HEK293 (cell line): ENCODE measurements at regions not wholly inside any gene's neighbourhood (a gene's known extent, or its start where the extent isn't known, plus 50 kb on each side); places are given as distances from the start of the nearest gene placed in this dataset.

Source experiments
- CTCF ChIA-PET: fragments of 350-600 bp; formaldehyde crosslinking; extraction: SDS; loops from one replicate; lab custom pipeline; 2021; ENCODE audit warnings: antibody characterized with exemption; lab: Yijun Ruan, JAX
- POLR2A ChIA-PET: fragments of 300-600 bp; formaldehyde crosslinking; extraction: SDS; loops from one replicate; lab custom pipeline; 2020; ENCODE audit warnings: antibody characterized with exemption, inconsistent platforms; lab: Yijun Ruan, JAX
- H3K27ac ChIP-seq: fragments of 200-500 bp; sonication (Bioruptor generic); 2 replicates; pipeline ENCODE4 v1.5.1; 2014; ENCODE audit warnings: low read depth, low read length, control low read depth, inconsistent platforms; ENCODE audit errors: extremely low read depth
- H3K36me3 ChIP-seq, 2 experiments: fragments of 200-500 bp in 1 of 2; sonication (Bioruptor generic) in 1 of 2; 1 replicate in 1 of 2; 2 replicates in 1 of 2; pipeline ENCODE4 v1.5.1; 2014 to 2017; ENCODE audit warnings: inconsistent platforms in 2 of 2, low read length in 2 of 2; ENCODE audit not compliant: control insufficient read depth in 2 of 2, insufficient read depth in 1 of 2
- H3K4me1 ChIP-seq: fragments of 200-500 bp; sonication (Bioruptor generic); 2 replicates; pipeline ENCODE4 v1.5.1; 2014; ENCODE audit warnings: mild to moderate bottlenecking, low read length, inconsistent platforms; ENCODE audit not compliant: control insufficient read depth, insufficient read depth
- H3K4me3 ChIP-seq: 2 replicates; pipeline ENCODE4 v1.5.1; 2011; ENCODE audit warnings: low read depth, mild to moderate bottlenecking, control low read depth, low read length, moderate library complexity
- H3K9me3 ChIP-seq: fragments of 200-500 bp; sonication (Bioruptor generic); 2 replicates; pipeline ENCODE4 v1.5.1; 2014; ENCODE audit warnings: low read depth, low read length, inconsistent platforms; ENCODE audit not compliant: control insufficient read depth, insufficient read depth
- KLF8 ChIP-seq: fragments of 450-650 bp; formaldehyde crosslinking; IDR thresholded peaks from 2 replicates; pipeline ENCODE4 v1.5.1; 2016; ENCODE audit warnings: missing biosample characterization, missing genetic modification characterization
- KLF9 ChIP-seq: fragments of 450-650 bp; formaldehyde crosslinking; IDR thresholded peaks from 2 replicates; pipeline ENCODE4 v1.5.1; 2016; ENCODE audit warnings: missing biosample characterization, missing genetic modification characterization, low read depth
- PRDM6 ChIP-seq: fragments of 450-650 bp; formaldehyde crosslinking; IDR thresholded peaks from 2 replicates; pipeline ENCODE4 v1.5.1; 2017; ENCODE audit warnings: missing biosample characterization, missing genetic modification characterization
- ZBTB17 ChIP-seq: fragments of 450-650 bp; formaldehyde crosslinking; IDR thresholded peaks from 2 replicates; pipeline ENCODE4 v1.5.1; 2016; ENCODE audit warnings: missing biosample characterization, missing genetic modification characterization
- ZBTB21 ChIP-seq: fragments of 450-650 bp; formaldehyde crosslinking; IDR thresholded peaks from 2 replicates; pipeline ENCODE4 v1.5.1; 2017; ENCODE audit warnings: missing biosample characterization, missing genetic modification characterization
- ZBTB8A ChIP-seq: fragments of 450-650 bp; formaldehyde crosslinking; IDR thresholded peaks from 2 replicates; pipeline ENCODE4 v1.5.1; 2016; ENCODE audit warnings: missing biosample characterization, missing genetic modification characterization
- ZNF169 ChIP-seq: fragments of 450-650 bp; formaldehyde crosslinking; IDR thresholded peaks from 2 replicates; pipeline ENCODE4 v1.5.1; 2016; ENCODE audit warnings: missing biosample characterization, missing genetic modification characterization
- ZNF23 ChIP-seq: fragments of 450-650 bp; formaldehyde crosslinking; IDR thresholded peaks from 2 replicates; pipeline ENCODE4 v1.5.1; 2016; ENCODE audit warnings: missing biosample characterization, missing genetic modification characterization, borderline replicate concordance
- ZNF302 ChIP-seq: fragments of 450-650 bp; formaldehyde crosslinking; IDR thresholded peaks from 2 replicates; pipeline ENCODE4 v1.5.1; 2016; ENCODE audit warnings: missing biosample characterization, missing genetic modification characterization, low read depth
- ZNF350 ChIP-seq: fragments of 450-650 bp; formaldehyde crosslinking; IDR thresholded peaks from 2 replicates; pipeline ENCODE4 v1.5.0; 2017; ENCODE audit warnings: missing biosample characterization, mild to moderate bottlenecking, missing genetic modification characterization
- ZNF423 ChIP-seq: fragments of 450-650 bp; formaldehyde crosslinking; IDR thresholded peaks from 2 replicates; pipeline ENCODE4 v1.5.1; 2016; ENCODE audit warnings: missing biosample characterization, missing genetic modification characterization
- ZNF48 ChIP-seq: fragments of 450-650 bp; formaldehyde crosslinking; IDR thresholded peaks from 2 replicates; pipeline ENCODE4 v1.5.1; 2016; ENCODE audit warnings: missing biosample characterization, missing genetic modification characterization
- ZNF514 ChIP-seq: fragments of 450-650 bp; formaldehyde crosslinking; IDR thresholded peaks from 2 replicates; pipeline ENCODE4 v1.5.1; 2016; ENCODE audit warnings: missing biosample characterization, missing genetic modification characterization
- ZNF521 ChIP-seq: fragments of 450-650 bp; formaldehyde crosslinking; IDR thresholded peaks from 2 replicates; pipeline ENCODE4 v1.5.1; 2017; ENCODE audit warnings: missing biosample characterization, mild to moderate bottlenecking, missing genetic modification characterization
- ZNF529 ChIP-seq: fragments of 450-650 bp; formaldehyde crosslinking; IDR thresholded peaks from 2 replicates; pipeline ENCODE4 v1.5.1; 2017; ENCODE audit warnings: missing genetic modification characterization, missing biosample characterization; ENCODE audit not compliant: insufficient replicate concordance
- ZNF629 ChIP-seq: fragments of 450-650 bp; formaldehyde crosslinking; IDR thresholded peaks from 2 replicates; pipeline ENCODE4 v1.5.1; 2017; ENCODE audit warnings: missing biosample characterization, missing genetic modification characterization
- ZNF664 ChIP-seq: fragments of 450-650 bp; formaldehyde crosslinking; IDR thresholded peaks from 2 replicates; pipeline ENCODE4 v1.5.1; 2016; ENCODE audit warnings: missing biosample characterization, missing genetic modification characterization
- ZNF677 ChIP-seq: fragments of 450-650 bp; IDR thresholded peaks from 2 replicates; pipeline ENCODE4 v1.5.0; 2018; ENCODE audit warnings: missing biosample characterization, mild to moderate bottlenecking, missing genetic modification characterization, moderate library complexity
- ZNF692 ChIP-seq: fragments of 450-650 bp; formaldehyde crosslinking; IDR thresholded peaks from 2 replicates; pipeline ENCODE4 v1.5.1; 2016; ENCODE audit warnings: missing biosample characterization, missing genetic modification characterization
- ZNF707 ChIP-seq: fragments of 450-650 bp; formaldehyde crosslinking; IDR thresholded peaks from 2 replicates; pipeline ENCODE4 v1.5.1; 2016; ENCODE audit warnings: missing biosample characterization, missing genetic modification characterization
- TF ChIP-seq, protein P1 (sequence below): fragments of 450-650 bp; formaldehyde crosslinking; IDR thresholded peaks from 2 replicates; pipeline ENCODE4 v1.5.1; 2016; ENCODE audit warnings: missing biosample characterization, missing genetic modification characterization
- TF ChIP-seq, protein P2 (sequence below): fragments of 450-650 bp; formaldehyde crosslinking; IDR thresholded peaks from 2 replicates; pipeline ENCODE4 v1.5.1; 2016; ENCODE audit warnings: missing biosample characterization, missing genetic modification characterization
- TF ChIP-seq, protein P3 (sequence below): fragments of 450-650 bp; formaldehyde crosslinking; IDR thresholded peaks from 2 replicates; pipeline ENCODE4 v1.5.1; 2016; ENCODE audit warnings: missing biosample characterization, missing genetic modification characterization, borderline replicate concordance
- TF ChIP-seq, protein P4 (sequence below): IDR thresholded peaks from 2 replicates; pipeline ENCODE4 v1.6.1; 2011; ENCODE audit warnings: mild to moderate bottlenecking, low read depth, low read length, borderline replicate concordance
- TF ChIP-seq, protein P5 (sequence below): fragments of 450-650 bp; formaldehyde crosslinking; IDR thresholded peaks from 2 replicates; pipeline ENCODE4 v1.5.1; 2016; ENCODE audit warnings: missing biosample characterization, missing genetic modification characterization

DNA sequence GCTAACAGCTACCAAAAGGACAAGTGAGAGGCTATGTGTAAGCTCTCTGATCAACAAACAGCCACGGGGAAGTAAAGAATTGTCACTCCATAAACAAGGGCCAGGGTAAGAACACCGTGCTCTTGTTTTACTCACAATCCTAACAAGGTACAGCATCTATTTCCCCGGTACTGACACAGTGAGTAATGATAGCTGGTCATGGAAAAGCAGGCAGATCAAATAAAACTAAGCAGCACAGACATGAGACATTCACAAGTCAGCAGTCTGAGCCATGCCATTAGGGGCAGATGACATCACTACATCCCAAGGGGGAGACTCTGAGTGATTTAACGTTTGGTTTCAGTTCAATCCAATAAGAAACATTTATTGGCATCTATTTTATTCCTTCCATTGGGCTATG is 54.4 kb downstream of the ARL6IP4 start (continued):
- TF ChIP-seq, protein P1, sequence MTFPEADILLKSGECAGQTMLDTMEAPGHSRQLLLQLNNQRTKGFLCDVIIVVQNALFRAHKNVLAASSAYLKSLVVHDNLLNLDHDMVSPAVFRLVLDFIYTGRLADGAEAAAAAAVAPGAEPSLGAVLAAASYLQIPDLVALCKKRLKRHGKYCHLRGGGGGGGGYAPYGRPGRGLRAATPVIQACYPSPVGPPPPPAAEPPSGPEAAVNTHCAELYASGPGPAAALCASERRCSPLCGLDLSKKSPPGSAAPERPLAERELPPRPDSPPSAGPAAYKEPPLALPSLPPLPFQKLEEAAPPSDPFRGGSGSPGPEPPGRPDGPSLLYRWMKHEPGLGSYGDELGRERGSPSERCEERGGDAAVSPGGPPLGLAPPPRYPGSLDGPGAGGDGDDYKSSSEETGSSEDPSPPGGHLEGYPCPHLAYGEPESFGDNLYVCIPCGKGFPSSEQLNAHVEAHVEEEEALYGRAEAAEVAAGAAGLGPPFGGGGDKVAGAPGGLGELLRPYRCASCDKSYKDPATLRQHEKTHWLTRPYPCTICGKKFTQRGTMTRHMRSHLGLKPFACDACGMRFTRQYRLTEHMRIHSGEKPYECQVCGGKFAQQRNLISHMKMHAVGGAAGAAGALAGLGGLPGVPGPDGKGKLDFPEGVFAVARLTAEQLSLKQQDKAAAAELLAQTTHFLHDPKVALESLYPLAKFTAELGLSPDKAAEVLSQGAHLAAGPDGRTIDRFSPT (tag by site-specific recombination): 0 out of 2 replicates have a peak, but pooled peaks have one; percentile 14
- no peak for TF ChIP-seq KLF9
- TF ChIP-seq PRDM6 (tag by site-specific recombination): no peak; the same call in 1 of the 2 replicates
- TF ChIP-seq ZBTB21 (tag by site-specific recombination): peak; percentile 41; the same call in 1 of the 2 replicates
- no peak for TF ChIP-seq ZNF529 (tag by site-specific recombination)
- no peak for TF ChIP-seq KLF8 (tag by site-specific recombination)
- TF ChIP-seq ZNF423: no peak
- TF ChIP-seq ZBTB17: peak; percentile 53
- no peak for TF ChIP-seq ZNF677 (tag by site-specific recombination)
- TF ChIP-seq ZNF692: peak; percentile 40; the same call in 1 of the 2 replicates
- TF ChIP-seq, protein P2, sequence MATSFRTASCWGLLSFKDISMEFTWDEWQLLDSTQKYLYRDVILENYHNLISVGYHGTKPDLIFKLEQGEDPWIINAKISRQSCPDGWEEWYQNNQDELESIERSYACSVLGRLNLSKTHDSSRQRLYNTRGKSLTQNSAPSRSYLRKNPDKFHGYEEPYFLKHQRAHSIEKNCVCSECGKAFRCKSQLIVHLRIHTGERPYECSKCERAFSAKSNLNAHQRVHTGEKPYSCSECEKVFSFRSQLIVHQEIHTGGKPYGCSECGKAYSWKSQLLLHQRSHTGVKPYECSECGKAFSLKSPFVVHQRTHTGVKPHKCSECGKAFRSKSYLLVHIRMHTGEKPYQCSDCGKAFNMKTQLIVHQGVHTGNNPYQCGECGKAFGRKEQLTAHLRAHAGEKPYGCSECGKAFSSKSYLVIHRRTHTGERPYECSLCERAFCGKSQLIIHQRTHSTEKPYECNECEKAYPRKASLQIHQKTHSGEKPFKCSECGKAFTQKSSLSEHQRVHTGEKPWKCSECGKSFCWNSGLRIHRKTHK (tag by site-specific recombination): no peak
- TF ChIP-seq, protein P3, sequence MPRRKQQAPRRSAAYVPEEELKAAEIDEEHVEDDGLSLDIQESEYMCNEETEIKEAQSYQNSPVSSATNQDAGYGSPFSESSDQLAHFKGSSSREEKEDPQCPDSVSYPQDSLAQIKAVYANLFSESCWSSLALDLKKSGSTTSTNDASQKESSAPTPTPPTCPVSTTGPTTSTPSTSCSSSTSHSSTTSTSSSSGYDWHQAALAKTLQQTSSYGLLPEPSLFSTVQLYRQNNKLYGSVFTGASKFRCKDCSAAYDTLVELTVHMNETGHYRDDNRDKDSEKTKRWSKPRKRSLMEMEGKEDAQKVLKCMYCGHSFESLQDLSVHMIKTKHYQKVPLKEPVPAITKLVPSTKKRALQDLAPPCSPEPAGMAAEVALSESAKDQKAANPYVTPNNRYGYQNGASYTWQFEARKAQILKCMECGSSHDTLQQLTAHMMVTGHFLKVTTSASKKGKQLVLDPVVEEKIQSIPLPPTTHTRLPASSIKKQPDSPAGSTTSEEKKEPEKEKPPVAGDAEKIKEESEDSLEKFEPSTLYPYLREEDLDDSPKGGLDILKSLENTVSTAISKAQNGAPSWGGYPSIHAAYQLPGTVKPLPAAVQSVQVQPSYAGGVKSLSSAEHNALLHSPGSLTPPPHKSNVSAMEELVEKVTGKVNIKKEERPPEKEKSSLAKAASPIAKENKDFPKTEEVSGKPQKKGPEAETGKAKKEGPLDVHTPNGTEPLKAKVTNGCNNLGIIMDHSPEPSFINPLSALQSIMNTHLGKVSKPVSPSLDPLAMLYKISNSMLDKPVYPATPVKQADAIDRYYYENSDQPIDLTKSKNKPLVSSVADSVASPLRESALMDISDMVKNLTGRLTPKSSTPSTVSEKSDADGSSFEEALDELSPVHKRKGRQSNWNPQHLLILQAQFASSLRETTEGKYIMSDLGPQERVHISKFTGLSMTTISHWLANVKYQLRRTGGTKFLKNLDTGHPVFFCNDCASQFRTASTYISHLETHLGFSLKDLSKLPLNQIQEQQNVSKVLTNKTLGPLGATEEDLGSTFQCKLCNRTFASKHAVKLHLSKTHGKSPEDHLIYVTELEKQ (tag by site-specific recombination): 0 out of 2 replicates have a peak, but pooled peaks have one; percentile 27
- TF ChIP-seq ZNF23: no peak

- Histone ChIP-seq H3K4me1 (0 out of 2 replicates have a peak, but pooled peaks cover 5% of the 10 kb centered on the region), H3K4me3 (no peak overlapping the region), H3K36me3 (no peaks in the 10 kb centered on the region), H3K27ac (no peak overlapping the region), H3K9me3 (no peaks in the 10 kb centered on the region)
- ChIA-PET CTCF (interaction anchor here (1.1 to 1.4 kb wide), 2 partner anchors 10 to 15 kb away, joined by 4 to 5 read pairs; no protein-coding TSS in a partner anchor), POLR2A (no interaction called here)
- TF ChIP-seq ZNF514 (tag by site-specific recombination) (no peak), ZNF302 (tag by site-specific recombination) (no peak), ZNF707 (no peak), ZNF48 (tag by site-specific recombination) (no peak), ZBTB8A (tag by site-specific recombination) (no peak), ZNF350 (no peak), ZNF664 (no peak), ZNF629 (tag by site-specific recombination) (no peak), ZNF521 (no peak), ZNF169 (tag by site-specific recombination) (no peak)
- TF ChIP-seq, protein P4, sequence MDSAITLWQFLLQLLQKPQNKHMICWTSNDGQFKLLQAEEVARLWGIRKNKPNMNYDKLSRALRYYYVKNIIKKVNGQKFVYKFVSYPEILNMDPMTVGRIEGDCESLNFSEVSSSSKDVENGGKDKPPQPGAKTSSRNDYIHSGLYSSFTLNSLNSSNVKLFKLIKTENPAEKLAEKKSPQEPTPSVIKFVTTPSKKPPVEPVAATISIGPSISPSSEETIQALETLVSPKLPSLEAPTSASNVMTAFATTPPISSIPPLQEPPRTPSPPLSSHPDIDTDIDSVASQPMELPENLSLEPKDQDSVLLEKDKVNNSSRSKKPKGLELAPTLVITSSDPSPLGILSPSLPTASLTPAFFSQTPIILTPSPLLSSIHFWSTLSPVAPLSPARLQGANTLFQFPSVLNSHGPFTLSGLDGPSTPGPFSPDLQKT: no peak
- TF ChIP-seq, protein P5, sequence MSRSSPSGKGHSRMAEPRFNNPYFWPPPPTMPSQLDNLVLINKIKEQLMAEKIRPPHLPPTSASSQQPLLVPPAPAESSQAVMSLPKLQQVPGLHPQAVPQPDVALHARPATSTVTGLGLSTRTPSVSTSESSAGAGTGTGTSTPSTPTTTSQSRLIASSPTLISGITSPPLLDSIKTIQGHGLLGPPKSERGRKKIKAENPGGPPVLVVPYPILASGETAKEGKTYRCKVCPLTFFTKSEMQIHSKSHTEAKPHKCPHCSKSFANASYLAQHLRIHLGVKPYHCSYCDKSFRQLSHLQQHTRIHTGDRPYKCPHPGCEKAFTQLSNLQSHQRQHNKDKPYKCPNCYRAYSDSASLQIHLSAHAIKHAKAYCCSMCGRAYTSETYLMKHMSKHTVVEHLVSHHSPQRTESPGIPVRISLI (tag by site-specific recombination): no peak
These were observed 53.6 kb downstream of the ARL6IP4 start for GRCh38 chr12:123034022-123034541.
